ENCODE measurements at regions not wholly inside any gene's neighbourhood (a gene's known extent, or its start where the extent isn't known, plus 50 kb on each side); places are given as distances from the start of the nearest gene placed in this dataset.

DNA sequence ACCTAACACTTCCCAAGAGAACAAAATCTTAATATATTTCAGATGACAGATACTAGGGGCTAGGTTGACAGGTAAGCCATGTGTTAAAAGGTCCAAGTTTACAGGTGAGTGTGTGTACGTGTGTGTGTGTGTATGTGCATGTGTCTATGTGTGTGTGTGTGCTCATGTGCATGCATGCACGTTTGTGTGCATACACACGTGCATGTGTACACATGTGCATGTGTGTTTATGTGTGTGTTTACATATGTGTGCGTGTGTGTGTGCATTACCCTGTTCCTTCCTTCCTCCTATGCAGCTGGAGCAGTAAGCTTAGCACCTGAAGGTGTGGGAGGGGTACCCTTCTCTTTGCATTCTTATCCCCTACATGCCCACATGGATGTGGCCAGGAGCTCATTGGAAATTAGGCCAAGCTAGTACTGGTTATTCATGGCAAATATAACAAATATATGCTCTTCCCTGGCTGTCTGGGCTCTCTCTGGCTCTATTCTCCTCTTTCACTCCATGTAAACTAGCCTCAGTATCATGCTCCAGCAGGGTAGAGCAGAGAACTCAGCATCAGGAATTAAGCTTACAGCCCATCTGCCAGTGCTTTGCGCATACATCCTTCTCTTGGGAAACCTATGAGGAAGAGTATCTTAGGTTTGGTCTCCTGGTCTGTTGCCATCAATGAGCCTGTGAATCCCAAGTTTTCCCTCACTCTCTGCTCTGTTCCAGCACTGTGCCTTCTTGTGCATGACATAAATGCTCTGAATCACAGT lies 258.0 kb upstream of the MYOCD start:
- Histone ChIP-seq H2BK5ac (ENCODE audit: low read length) (no peak overlapping the region), H4K91ac (ENCODE audit: low read depth, low read length, poor library complexity) (no peak overlapping the region), H3K4me1 (ENCODE audit: control insufficient read depth in 2 of 2, insufficient read depth in 1 of 2, low read depth in 1 of 2, low read length in 2 of 2) (peaks cover 0 to under 1% of the 10 kb centered on the region in 2 donors), H3K27ac (replicated peaks; ENCODE audit: low read length) (no peak overlapping the region), H2BK120ac (ENCODE audit: low read depth, low read length) (no peak overlapping the region), H2BK15ac (ENCODE audit: low read length) (no peak overlapping the region), H2AFZ (ENCODE audit: low read length) (no peak overlapping the region), H3K79me1 (ENCODE audit: low read depth, low read length) (no peaks in the 10 kb centered on the region), H3K9me3 (replicated peaks in 1 of 2; ENCODE audit: control insufficient read depth in 2 of 2, insufficient read depth in 1 of 2, low read depth in 1 of 2, low read length in 2 of 2) (no peaks in the 10 kb centered on the region), H3K4me2 (ENCODE audit: insufficient read depth, low read length, poor library complexity, severe bottlenecking) (no peak overlapping the region), H3K23ac (ENCODE audit: low read depth, low read length, poor library complexity) (no peak overlapping the region), H3K9ac (ENCODE audit: low read depth, low read length, poor library complexity) (no peak overlapping the region), H3K18ac (ENCODE audit: low read length) (no peak overlapping the region), H3K36me3 (replicated peaks in 1 of 2; ENCODE audit: control insufficient read depth in 2 of 2, insufficient read depth in 2 of 2, low read length in 2 of 2) (no peaks in the 10 kb centered on the region), H3K27me3 (ENCODE audit: control insufficient read depth in 3 of 3, insufficient read depth in 3 of 3, low read depth in 1 of 3, low read length in 3 of 3) (no peaks in the 10 kb centered on the region), H4K8ac (ENCODE audit: low read depth, low read length) (peak overlapping the region; percentile 97), H2BK12ac (ENCODE audit: low read length) (no peak overlapping the region), H3K14ac (ENCODE audit: low read length) (no peak overlapping the region), H2AK5ac (ENCODE audit: low read depth, low read length) (no peak overlapping the region), H3K4ac (ENCODE audit: low read length) (no peak overlapping the region), H3K4me3 (ENCODE audit: low read length in 2 of 2) (no peak overlapping the region)
- DNase-seq (ENCODE audit: low spot score), result no peak
- WGBS, 2 donors (ENCODE audit: extremely low coverage in 2 of 2, insufficient read length in 2 of 2, insufficient replicate concordance in 1 of 2), result no CpG with 5 or more reads among the region's 5 CpGs

DNA sequence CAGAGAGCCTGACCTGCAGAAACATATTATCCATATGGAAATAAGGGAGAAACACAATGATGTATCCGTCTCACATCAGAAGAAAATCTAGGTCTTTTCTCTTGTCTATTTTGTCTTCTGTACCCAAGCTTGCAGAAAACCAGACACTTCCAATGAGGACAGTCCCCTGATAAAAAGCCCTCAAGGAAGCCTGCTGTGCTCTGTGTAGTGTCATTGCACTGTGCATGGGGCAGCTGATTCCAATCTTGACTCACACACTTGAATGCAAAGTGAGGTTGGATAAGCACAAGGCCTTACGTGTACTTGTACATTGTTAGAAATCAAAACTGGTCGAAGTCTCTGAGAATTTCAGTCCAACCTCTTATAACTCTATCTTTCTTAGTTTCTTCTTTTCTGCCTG lies 256.6 kb upstream of the MYOCD start:
- Histone ChIP-seq H2AFZ (ENCODE audit: low read length) (no peak overlapping the region), H3K4me2 (ENCODE audit: insufficient read depth, low read length, poor library complexity, severe bottlenecking) (no peak overlapping the region), H2BK12ac (ENCODE audit: low read length) (no peak overlapping the region), H3K18ac (ENCODE audit: low read length) (no peak overlapping the region), H2BK120ac (ENCODE audit: low read depth, low read length) (no peak overlapping the region), H4K8ac (ENCODE audit: low read depth, low read length) (no peak overlapping the region), H3K27ac (replicated peaks; ENCODE audit: low read length) (no peak overlapping the region), H2AK5ac (ENCODE audit: low read depth, low read length) (no peak overlapping the region), H3K23ac (ENCODE audit: low read depth, low read length, poor library complexity) (no peak overlapping the region), H3K27me3 (ENCODE audit: control insufficient read depth in 3 of 3, insufficient read depth in 3 of 3, low read depth in 1 of 3, low read length in 3 of 3) (no peaks in the 10 kb centered on the region), H3K79me1 (ENCODE audit: low read depth, low read length) (no peaks in the 10 kb centered on the region), H3K4ac (ENCODE audit: low read length) (no peak overlapping the region), H3K9me3 (replicated peaks in 1 of 2; ENCODE audit: control insufficient read depth in 2 of 2, insufficient read depth in 1 of 2, low read depth in 1 of 2, low read length in 2 of 2) (no peaks in the 10 kb centered on the region), H3K4me3 (ENCODE audit: low read length in 2 of 2) (no peak overlapping the region), H3K4me1 (ENCODE audit: control insufficient read depth in 2 of 2, insufficient read depth in 1 of 2, low read depth in 1 of 2, low read length in 2 of 2) (peaks cover 0 to 2% of the 10 kb centered on the region in 2 donors), H4K91ac (ENCODE audit: low read depth, low read length, poor library complexity) (no peak overlapping the region), H3K36me3 (replicated peaks in 1 of 2; ENCODE audit: control insufficient read depth in 2 of 2, insufficient read depth in 2 of 2, low read length in 2 of 2) (no peaks in the 10 kb centered on the region), H2BK5ac (ENCODE audit: low read length) (no peak overlapping the region), H3K9ac (ENCODE audit: low read depth, low read length, poor library complexity) (no peak overlapping the region), H3K14ac (ENCODE audit: low read length) (no peak overlapping the region), H2BK15ac (ENCODE audit: low read length) (no peak overlapping the region)
- no peak for DNase-seq (ENCODE audit: low spot score)
- WGBS, 2 donors (ENCODE audit: extremely low coverage in 2 of 2, insufficient read length in 2 of 2, insufficient replicate concordance in 1 of 2), result no CpG with 5 or more reads among the region's 3 CpGs

DNA sequence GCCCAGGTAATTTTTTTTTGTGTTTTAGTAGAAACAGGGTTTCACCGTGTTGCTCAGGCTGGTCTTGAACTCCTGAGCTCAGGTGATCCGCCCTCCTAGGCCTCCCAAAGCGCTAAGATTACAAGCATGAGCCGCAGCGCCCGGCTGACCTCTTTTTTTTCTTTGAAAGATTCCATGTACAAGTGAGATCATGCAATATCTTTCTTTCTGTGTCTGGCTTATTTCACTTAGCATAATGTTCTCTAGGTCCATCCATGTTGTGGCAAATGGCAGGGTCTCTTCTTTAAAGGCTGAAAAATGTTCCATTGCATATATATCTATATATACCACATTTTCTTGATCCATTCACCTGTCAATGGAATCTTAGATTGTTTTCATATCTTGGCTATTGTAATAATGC lies 255.0 kb upstream of the MYOCD start:
- H3K79me1 ChIP-seq (ENCODE audit: low read depth, low read length), result no peaks in the 10 kb centered on the region
- H2BK15ac ChIP-seq (ENCODE audit: low read length), result no peak overlapping the region
- H3K36me3 ChIP-seq (replicated peaks in 1 of 2; ENCODE audit: control insufficient read depth in 2 of 2, insufficient read depth in 2 of 2, low read length in 2 of 2), result no peaks in the 10 kb centered on the region
- no peak overlapping the region for H3K14ac ChIP-seq (ENCODE audit: low read length)
- WGBS, 2 donors (ENCODE audit: extremely low coverage in 2 of 2, insufficient read length in 2 of 2, insufficient replicate concordance in 1 of 2), result no CpG with 5 or more reads among the region's 6 CpGs
- no peak for DNase-seq (ENCODE audit: low spot score)
- no peak overlapping the region for H4K91ac ChIP-seq (ENCODE audit: low read depth, low read length, poor library complexity)
- peaks cover 0 to 2% of the 10 kb centered on the region in 2 donors for H3K4me1 ChIP-seq (ENCODE audit: control insufficient read depth in 2 of 2, insufficient read depth in 1 of 2, low read depth in 1 of 2, low read length in 2 of 2)
- H3K27me3 ChIP-seq (ENCODE audit: control insufficient read depth in 3 of 3, insufficient read depth in 3 of 3, low read depth in 1 of 3, low read length in 3 of 3), result no peaks in the 10 kb centered on the region
- H2AFZ ChIP-seq (ENCODE audit: low read length), result no peak overlapping the region
- no peak overlapping the region for H3K4me2 ChIP-seq (ENCODE audit: insufficient read depth, low read length, poor library complexity, severe bottlenecking)
- no peak overlapping the region for H2BK120ac ChIP-seq (ENCODE audit: low read depth, low read length)
- no peak overlapping the region for H2AK5ac ChIP-seq (ENCODE audit: low read depth, low read length)
- no peak overlapping the region for H4K8ac ChIP-seq (ENCODE audit: low read depth, low read length)
- no peak overlapping the region for H3K4ac ChIP-seq (ENCODE audit: low read length)
- H3K27ac ChIP-seq (replicated peaks; ENCODE audit: low read length), result no peak overlapping the region
- H3K23ac ChIP-seq (ENCODE audit: low read depth, low read length, poor library complexity), result no peak overlapping the region
- no peak overlapping the region for H3K4me3 ChIP-seq (ENCODE audit: low read length in 2 of 2)
- H3K9ac ChIP-seq (ENCODE audit: low read depth, low read length, poor library complexity), result no peak overlapping the region
- H3K9me3 ChIP-seq (replicated peaks in 1 of 2; ENCODE audit: control insufficient read depth in 2 of 2, insufficient read depth in 1 of 2, low read depth in 1 of 2, low read length in 2 of 2), result no peaks in the 10 kb centered on the region
- no peak overlapping the region for H3K18ac ChIP-seq (ENCODE audit: low read length)
- no peak overlapping the region for H2BK12ac ChIP-seq (ENCODE audit: low read length)
- no peak overlapping the region for H2BK5ac ChIP-seq (ENCODE audit: low read length)

DNA sequence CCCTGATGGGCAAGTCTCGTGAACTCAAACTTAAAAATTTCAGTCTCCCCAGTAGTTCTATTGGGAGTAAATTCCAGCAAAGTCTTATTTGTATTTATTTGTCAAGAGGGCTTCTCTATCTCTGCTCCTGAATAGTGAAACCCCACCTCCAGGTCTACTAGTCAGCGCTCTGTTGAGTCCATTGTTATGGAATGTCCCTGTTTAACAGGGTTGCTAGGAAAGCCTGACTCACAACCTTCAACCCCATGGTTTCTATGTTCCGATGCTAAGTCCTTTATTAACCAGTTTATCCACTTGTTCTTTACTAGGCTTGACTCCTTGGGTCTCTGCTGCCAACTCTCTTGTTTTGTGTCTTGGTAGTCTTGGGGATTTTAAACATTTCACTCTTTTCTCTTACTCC lies 250.7 kb upstream of the MYOCD start:
- H4K91ac ChIP-seq (ENCODE audit: low read depth, low read length, poor library complexity), result no peak overlapping the region
- H2BK120ac ChIP-seq (ENCODE audit: low read depth, low read length), result no peak overlapping the region
- no CpG with 5 or more reads among the region's 3 CpGs for WGBS, 2 donors (ENCODE audit: extremely low coverage in 2 of 2, insufficient read length in 2 of 2, insufficient replicate concordance in 1 of 2)
- H3K14ac ChIP-seq (ENCODE audit: low read length), result no peak overlapping the region
- no peak overlapping the region for H3K4me3 ChIP-seq (ENCODE audit: low read length in 2 of 2)
- no peak overlapping the region for H2AK5ac ChIP-seq (ENCODE audit: low read depth, low read length)
- no peak overlapping the region for H3K9ac ChIP-seq (ENCODE audit: low read depth, low read length, poor library complexity)
- H3K36me3 ChIP-seq (replicated peaks in 1 of 2; ENCODE audit: control insufficient read depth in 2 of 2, insufficient read depth in 2 of 2, low read length in 2 of 2), result no peaks in the 10 kb centered on the region
- no peak overlapping the region for H3K18ac ChIP-seq (ENCODE audit: low read length)
- H4K8ac ChIP-seq (ENCODE audit: low read depth, low read length), result no peak overlapping the region
- no peaks in the 10 kb centered on the region for H3K9me3 ChIP-seq (replicated peaks in 1 of 2; ENCODE audit: control insufficient read depth in 2 of 2, insufficient read depth in 1 of 2, low read depth in 1 of 2, low read length in 2 of 2)
- H3K27ac ChIP-seq (replicated peaks; ENCODE audit: low read length), result no peak overlapping the region
- H3K4me1 ChIP-seq (ENCODE audit: control insufficient read depth in 2 of 2, insufficient read depth in 1 of 2, low read depth in 1 of 2, low read length in 2 of 2), result peaks cover 0 to 2% of the 10 kb centered on the region in 2 donors
- no peak overlapping the region for H3K4ac ChIP-seq (ENCODE audit: low read length)
- no peak overlapping the region for H2BK5ac ChIP-seq (ENCODE audit: low read length)
- H2AFZ ChIP-seq (ENCODE audit: low read length), result no peak overlapping the region
- no peak overlapping the region for H3K23ac ChIP-seq (ENCODE audit: low read depth, low read length, poor library complexity)
- no peak overlapping the region for H2BK12ac ChIP-seq (ENCODE audit: low read length)
- no peaks in the 10 kb centered on the region for H3K79me1 ChIP-seq (ENCODE audit: low read depth, low read length)
- H3K27me3 ChIP-seq (ENCODE audit: control insufficient read depth in 3 of 3, insufficient read depth in 3 of 3, low read depth in 1 of 3, low read length in 3 of 3), result no peaks in the 10 kb centered on the region
- no peak for DNase-seq (ENCODE audit: low spot score)
- H2BK15ac ChIP-seq (ENCODE audit: low read length), result no peak overlapping the region
- H3K4me2 ChIP-seq (ENCODE audit: insufficient read depth, low read length, poor library complexity, severe bottlenecking), result no peak overlapping the region
